GM18498 (cell line): ENCODE measurements at regions not wholly inside any gene's neighbourhood (a gene's known extent, or its start where the extent isn't known, plus 50 kb on each side); places are given as distances from the start of the nearest gene placed in this dataset.

Source experiments
- ATAC-seq: cut with Tn5 transposase; IDR thresholded peaks from one replicate; pipeline ENCODE4 v1.9.1; 2021; ENCODE audit warnings: mild to moderate bottlenecking, moderate library complexity; ENCODE audit not compliant: unreplicated experiment

DNA sequence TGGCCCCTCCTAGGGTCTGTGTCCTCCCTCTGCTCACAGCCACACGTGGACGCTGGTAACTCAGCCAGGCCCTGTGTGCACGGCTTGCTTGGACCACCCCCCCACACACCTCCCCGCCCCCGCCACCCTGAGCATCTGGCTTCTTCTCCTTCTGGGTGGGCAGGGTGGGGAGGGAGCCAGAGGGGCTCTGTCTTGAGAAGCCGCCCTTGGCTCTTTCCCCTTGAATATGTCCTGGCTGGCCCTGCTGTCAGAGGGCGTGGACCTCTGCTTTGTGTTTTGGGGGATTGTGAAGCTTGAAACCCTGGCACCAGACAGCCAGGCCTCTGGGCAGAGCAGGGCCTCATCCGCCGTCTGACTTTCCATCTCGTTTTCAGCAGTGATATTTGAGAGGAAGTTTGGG lies 72.1 kb downstream of the GLI2 start:
- no peak for ATAC-seq

DNA sequence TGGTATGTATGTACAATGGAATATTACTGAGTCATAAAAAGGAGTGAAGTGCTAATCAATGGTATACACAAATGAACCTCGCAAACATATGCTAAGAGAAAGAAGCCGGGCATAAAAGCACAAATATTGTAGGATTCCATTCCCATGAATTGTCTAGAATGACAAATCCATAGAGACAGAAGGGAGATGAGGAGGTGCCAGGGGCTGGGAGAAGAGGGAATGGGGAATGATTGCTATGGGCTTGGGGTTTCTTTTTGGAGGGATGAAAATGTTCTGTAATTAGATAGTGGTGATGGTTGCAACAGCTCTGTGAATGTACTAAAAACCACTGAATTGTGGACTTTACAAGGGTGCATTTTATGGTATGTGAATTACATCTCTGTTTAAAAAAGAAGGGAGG lies 73.5 kb downstream of the GLI2 start:
- no peak for ATAC-seq

DNA sequence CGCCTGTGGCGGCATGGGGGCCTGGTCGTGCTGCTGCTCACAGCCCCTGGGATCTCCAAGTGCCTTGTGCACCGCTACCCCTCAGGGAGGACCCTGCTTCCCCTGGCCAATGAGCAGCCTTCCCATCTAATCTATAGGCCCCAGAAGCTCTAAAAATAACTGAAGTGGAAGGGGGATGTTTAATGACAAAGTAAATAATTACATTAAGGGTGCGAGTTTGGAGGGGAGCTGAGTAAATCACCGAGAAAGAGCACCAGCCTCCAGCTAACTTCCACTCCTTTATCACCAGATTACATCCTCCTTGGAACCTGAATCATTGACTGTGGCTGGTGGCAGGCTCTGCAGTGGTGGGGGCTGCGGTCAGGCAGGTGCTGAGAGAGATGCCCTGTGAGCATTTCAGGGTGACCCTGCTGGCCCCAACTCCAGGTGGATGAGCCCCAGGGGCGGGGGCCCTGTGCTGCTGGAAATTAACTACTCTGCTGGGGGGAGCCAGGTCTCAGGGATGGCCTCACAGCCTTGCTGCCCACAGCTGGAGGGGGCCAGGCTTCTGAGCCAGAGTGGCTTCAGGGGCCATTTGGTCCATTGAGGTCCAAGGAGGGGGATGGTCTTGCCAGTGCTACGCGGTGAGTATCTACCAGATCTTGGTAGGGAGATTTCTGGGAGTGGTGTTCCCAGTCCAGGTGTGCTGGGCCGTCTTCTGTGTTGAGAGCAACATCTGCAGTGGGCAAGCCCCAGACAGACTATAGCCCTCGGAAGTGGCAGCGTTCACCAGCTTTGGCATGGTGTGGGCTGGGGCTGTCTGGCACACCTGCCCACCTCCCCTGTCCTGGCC lies 74.2 kb downstream of the GLI2 start:
- ATAC-seq: no peak

DNA sequence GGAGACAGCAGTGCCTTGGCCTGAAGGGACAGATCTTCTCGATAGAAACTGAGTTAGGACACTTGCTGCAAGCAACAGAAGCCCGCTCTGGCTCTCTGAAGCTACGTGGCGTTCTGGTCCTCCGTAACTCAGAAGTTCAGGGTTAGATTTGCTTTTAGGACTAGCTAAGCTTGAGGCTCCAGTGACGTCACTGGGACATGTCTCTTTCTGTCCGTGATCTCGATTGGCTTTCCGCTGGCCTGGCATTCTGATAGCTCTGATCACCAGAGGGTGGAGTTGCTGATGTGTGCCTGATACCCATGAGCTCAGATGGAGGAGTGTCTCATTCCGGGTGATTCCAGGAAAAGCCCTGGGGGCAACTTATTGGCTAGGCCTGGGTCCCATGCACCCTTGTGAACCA lies 75.0 kb downstream of the GLI2 start:
- ATAC-seq: no peak

DNA sequence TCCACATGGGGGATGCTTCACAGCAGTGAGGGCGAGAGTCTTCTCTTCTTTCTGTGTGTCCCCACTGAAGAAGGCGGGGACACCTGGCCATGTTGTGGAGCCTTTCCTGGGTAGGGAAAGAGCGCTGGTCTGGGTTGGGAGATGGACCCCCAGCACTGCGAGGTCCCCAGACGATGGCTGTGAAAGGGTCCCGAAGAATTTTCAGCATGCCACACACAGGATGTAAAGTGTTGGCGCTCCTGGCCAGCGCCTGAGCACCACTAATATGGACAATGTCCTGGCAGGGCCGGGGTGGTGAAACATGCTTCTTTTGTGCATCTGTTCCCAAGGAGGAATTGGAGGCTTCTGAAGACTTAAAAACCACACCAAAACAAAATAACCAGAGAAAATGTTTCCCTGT lies 77.2 kb downstream of the GLI2 start:
- no peak for ATAC-seq

DNA sequence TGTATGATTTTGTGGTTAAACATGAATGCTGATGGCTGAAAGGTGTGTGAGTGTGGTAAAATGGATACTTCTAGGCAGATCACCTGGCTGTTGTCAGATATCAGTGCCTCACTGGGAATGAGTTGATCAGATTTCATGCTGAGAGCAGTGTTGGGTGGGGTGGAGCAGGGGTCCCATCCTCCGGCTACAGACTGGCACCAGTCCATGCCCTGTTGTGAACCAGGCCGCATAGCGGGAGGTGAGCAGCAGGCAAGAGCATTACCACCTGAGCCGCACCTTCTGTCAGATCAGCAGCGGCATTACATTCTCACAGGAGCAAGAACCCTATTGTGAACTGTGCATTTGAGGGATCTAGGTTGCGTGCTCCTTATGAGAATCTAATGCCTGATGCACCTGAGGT lies 78.7 kb downstream of the GLI2 start:
- no peak for ATAC-seq

DNA sequence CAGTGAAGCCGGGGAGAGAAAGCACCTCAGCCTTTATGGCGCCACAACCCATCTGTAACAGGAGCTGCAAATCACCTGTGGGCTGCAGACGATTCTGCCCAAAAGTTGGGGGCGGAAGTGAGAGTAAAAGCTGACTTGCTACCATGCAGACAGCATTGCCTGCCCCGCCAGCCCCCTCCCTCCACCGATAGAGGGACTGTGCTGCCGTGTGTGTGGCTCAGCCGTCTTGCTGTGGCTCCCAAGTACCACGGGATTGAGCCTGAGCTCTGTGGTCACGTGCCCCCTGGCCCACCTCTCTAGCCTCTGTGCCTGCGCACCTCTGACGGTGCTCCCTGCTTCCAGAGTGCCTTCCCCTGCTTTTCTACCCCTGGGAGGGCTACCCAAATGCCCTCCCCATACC lies 79.6 kb downstream of the GLI2 start:
- no peak for ATAC-seq

DNA sequence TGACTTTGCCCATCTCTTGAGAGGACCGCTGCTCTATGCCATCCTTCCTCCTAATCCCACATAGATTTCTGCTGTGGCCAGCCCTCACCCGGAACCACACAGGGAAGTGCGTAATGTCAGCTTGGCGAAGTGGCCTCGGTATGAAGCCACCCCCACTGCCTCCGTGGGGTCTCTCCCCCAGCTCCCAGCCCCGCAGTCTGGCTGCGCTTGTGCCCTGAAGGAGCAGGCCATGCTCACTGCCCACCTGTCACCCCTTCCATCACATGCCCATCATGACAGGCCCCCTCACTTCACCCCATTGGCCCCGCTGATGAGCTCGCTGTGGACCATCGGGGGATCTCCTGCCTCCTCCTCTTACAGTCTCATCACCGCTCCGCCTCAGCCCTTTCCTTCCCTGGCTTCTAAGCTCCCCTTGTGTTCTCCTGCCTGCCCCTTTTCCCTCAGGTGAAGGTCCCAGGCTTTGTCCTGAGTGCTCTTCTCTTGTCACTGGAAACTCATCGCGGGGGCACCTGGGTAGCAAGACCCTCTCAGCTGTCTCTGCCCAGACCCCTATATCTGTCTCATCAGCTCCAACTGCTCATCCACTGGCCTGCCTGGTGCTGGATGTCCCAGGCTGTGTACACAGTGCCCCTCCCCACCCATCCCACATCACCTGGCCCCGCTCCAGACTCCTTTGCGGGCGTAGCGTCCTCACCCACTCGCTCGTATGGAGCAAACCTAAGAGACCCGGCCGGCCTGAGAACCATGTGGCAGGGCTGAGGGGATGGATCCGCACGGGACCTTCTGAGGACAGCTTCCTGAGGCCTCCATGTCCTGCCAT lies 81.7 kb downstream of the GLI2 start:
- no peak for ATAC-seq

DNA sequence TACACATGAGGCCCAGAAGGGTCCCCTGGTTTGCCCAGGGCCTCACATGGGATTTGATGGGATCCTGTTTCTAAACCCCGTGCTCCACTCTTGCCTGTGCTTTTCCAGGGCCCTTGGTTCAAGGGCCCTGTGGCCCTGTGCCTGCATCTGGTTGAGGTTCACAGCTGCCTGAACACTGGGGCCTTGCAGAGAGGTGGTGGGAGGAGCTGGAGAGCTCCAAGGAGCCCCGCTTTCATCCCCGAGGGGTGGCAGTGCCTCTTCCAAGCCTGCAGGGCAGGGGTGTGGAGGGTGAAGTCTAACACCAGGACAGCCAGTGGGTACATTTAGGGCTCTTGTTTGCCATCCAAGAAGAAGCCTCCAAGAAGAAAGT lies 82.3 kb downstream of the GLI2 start:
- ATAC-seq: no peak

DNA sequence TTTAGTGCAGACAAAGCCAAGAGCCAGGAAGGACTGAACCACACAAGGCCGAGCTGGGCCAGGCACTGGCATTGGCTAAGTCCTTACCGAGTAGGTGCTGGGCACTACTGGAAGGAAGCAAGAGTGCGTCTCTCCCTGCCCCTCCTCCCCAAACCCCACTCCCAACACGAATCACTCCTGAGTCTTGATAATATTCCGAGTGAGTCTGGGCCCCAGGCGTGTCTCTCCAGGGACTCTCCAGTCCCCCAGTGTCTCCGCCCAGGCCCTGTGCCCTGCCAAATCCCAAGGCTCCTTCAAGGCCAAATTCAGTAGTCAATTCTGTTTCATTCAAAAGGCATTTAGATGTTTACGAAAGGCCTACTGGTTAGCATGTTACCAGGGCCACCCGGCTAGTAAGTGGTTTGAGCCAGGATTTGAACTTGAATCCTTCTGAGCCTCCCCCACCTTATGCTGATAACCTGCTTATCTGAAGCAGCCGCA lies 82.8 kb downstream of the GLI2 start:
- no peak for ATAC-seq

DNA sequence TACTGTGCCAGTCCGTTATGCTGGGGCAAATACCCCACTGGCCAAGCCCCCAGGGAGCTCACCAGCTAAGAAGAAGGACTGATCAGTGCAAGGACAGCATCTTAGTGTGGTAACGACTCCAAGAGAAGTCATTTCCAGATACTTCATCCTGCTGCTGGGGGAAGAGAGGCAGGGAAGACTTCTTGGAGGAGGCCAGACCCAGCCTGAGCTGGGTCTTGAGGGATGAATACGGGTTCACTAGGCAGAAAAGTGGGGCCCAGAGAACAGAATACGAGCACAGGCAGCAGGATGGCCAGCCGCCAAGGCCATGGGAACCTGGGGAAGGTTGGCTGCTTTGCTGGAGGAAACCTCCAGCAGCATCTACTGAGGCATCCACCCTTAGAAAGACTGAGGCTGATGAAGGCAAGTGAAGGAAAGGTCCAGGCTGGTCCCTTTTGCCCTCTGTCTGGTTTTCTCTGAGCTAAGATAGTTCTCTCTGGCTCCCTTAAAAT lies 84.1 kb downstream of the GLI2 start:
- ATAC-seq: no peak

DNA sequence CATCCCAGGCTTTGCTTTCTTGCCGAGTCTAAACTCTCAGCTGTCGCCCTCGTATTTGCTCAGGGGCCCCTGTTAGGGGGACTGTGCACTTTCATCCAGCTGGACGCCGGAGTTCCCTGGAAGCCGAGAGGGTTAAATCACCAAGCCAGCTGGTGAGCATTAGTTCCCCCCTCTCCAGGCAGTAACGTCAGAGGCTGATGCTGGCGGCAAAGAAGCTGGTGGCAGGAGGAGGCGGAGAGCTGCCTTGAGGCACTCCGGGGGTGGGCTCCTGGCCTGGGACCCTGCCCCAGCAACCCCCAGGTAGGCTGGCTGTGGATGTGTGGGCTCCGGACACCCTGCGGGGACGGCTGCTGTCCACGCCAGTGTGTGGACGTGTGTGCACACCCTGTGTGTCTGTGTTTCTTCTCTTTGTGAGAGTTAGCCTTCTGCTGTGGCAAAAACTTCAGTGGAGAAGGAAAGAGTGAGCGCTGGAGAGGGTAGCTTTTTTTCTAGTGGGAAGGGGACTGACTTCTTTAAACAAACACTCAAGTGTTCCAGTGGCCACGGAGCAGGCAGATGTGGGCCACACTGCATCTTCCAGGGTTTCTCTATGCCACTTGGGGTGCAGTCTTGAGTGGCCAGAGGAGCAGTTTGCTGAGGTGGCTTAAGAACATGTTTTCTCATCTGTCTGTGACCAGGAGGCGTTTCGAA lies 84.7 kb downstream of the GLI2 start:
- no peak for ATAC-seq

DNA sequence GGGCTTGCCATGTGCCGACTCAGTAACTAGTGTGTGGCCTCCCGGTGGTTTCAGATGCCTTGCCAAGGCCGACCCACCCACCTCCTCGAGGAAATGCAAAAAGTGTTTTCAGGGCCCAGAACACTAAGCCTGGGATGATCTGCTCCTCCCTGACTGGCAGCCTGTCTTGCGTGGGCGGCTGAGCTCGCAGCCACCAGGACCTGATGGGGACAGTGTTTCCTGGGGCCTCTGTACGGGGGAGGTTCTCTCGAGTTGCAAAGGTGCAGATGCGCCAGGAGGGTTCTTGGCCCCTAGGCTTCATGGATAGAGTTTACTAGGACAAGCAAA lies 85.2 kb downstream of the GLI2 start:
- ATAC-seq: no peak

DNA sequence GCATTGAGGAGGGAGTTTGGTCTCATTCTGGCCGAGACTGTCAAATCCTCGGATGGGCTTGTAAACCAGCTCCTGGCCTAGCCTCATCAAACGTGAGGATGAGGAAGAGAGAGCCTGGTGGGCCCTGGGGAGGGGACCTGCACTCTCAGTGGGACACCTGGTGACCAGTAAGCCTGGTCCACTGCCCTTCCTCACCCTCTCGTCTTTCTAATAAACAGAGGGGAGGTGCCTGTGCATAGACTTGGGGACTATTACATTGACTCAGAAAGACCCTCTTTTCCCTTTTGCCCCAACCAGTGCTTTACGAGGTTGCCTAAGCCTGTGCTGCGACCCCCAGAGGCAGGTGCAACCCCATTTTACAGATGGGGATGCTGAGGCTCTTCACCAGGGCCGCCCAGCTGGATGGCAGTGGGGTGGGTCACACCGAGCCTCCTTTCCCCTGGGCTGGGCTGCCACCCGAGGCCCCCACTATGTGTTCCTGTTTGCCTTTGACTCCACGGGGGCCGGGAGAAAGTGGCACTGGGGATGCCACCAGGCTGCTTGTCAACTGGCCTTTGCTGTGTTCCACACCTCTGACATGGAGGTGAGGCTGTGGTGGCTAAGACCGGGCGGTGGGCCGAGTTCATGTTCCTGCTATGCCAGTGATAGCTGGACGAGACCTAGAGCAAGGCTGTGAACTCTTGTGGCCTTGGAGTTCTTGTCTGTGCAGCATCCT lies 85.9 kb downstream of the GLI2 start:
- no peak for ATAC-seq

DNA sequence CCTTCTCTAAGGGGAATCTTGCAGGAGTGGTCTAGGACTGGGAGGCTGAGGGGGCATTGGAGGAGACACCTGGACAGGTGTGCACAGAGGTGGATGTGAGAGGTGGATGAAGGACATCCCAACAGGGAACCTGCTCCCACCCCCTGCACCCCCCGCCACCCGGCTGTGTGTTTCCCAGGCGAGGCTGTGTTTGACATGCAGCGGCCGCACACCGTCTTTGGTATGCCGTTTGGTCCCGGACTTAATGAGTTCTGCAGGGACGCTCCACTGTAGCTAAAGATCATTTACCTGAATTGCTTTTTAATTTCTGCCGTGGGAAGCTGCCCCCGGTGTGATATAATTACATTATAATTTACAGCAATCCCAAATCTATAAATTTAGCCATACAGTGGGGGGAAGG lies 87.3 kb downstream of the GLI2 start:
- no peak for ATAC-seq

DNA sequence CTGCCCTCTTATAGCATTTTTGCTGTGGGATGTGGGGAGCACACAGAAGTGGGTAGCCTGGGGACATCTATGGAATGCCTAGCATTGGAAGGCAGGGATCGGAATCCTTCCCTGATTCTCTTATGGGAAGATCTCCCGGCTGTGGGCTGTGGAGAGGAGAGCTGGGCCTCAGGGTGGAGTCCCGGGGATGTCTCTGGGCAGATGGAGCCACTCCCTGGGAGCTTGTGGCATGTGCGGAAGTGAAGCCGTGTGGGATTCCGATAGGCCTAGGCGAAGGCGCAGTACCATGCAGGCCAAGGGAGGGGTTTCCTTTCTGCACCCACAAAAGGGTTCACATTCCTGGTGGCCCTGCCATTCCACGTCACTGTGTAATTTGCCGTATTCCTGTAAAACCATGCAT lies 87.9 kb downstream of the GLI2 start:
- no peak for ATAC-seq

DNA sequence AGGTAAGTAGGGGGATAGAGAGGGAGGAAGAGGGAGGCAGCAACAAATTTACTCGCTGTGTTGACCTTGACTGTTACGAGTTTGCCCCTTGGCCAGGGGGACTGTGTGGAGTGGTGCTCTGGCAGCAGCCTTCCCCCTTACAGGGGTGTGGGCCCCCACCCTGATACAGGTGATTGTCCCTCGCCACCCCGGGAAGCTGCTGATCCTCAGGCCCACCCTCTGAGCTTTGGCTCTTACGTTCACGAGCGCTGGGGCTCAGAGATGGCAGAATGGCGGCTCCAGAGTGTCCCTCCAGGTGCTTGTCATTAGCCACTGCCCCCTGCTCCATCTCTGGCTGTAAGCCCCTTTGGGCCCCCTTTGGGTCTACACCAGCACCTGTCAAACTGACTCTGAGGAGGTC lies 88.6 kb downstream of the GLI2 start:
- no peak for ATAC-seq

DNA sequence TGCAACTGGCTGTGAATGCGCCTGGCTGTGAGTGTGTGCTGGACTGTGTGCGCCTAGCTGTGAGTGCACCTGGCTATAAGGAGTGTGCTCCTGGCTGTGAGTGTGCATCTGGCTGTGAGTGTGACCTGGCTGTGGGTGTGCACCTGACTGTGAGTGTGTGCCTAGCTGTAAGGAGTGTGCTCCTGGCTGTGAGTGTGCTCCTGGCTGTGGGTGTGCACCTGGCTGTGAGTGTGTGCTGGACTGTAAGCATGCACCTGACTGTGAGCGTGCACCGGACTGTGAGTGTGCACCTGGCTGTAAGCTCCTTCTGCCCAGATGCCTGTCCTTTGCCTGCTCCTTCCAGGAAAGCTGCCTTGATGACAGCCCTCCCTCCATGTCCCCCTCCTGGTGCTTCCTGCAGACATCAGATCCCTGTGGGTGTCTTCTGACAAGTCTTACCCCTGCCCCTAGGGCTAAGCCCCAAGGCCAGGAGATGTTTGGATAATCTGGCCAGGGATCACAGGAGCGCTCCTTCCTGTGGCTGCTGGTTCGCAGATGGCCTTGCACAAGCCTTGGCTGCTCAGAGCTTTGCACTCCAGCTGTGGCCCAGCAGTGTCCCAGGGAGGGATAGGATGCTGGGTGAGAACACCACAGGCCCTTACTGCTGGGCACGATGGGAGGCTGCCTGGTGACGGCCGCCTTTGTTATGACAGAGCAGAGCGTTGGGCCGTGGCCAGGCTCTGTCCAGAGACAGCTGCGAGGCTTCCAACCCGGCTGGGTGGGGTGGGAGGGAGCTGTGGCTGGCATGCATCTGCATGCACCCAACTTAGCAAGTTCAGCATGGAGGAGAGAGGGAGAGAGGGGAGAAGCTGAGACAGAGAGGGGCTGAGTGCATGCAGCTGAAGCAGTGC lies 89.9 kb downstream of the GLI2 start:
- ATAC-seq: no peak

DNA sequence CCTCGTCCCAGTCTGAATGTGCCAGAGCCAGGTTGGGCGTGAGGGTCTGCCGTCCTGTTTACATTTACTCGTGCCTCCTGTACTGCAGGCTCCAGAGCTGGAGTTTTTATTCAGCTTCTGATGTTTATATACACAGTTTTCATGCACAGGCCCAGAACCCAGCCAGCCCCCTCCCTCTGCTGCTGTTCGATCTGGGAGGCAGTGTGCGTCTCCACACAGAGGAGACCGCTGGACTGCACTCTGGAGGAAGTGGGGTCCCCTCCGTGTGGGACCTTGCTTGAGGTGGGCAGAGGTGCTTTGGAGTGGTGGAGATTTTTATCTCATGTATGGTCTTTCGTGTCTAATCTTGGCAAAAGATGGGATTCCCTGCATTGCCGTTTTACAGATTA lies 90.6 kb downstream of the GLI2 start:
- ATAC-seq: no peak
